HUDEP-2 (cell line): ENCODE measurements at regions not wholly inside any gene's neighbourhood (a gene's known extent, or its start where the extent isn't known, plus 50 kb on each side); places are given as distances from the start of the nearest gene placed in this dataset.
A peak's percentile ranks its signal among the peaks of the same experiment; 100 is the strongest.

ENCODE experiments used
- DNase-seq, 76 experiments: peaks; one replicate each; lab custom pipeline; 2025; ENCODE audit not compliant: unreplicated experiment in 76 of 76; lab: John Stamatoyannopoulos, UW

- DNase-seq, result no peak
These were observed 213.5 kb downstream of the TMEM114 start for GRCh38 chr16:8376858-8377257.

- DNase-seq, result no peak
These were observed 213.9 kb downstream of the TMEM114 start for GRCh38 chr16:8376430-8376829.

GRCh38 chr16:8375232-8375587, 215.1 kb downstream of the TMEM114 start:
- DNase-seq, result no peak

GRCh38 chr16:8374586-8375231, 215.6 kb downstream of the TMEM114 start:
- DNase-seq, result no peak

- no peak for DNase-seq
These were observed 216.5 kb downstream of the TMEM114 start for GRCh38 chr16:8373676-8374431.

- DNase-seq, result no peak
These were observed 218.2 kb downstream of the TMEM114 start for GRCh38 chr16:8372141-8372540.

GRCh38 chr16:8370374-8371270, 219.7 kb downstream of the TMEM114 start:
- DNase-seq, result no peak

GRCh38 chr16:8358937-8359336, 231.4 kb downstream of the TMEM114 start:
- DNase-seq, result no peak

GRCh38 chr16:8355675-8356074, 234.6 kb downstream of the TMEM114 start:
- no peak for DNase-seq

GRCh38 chr16:8346294-8346693, 244.0 kb downstream of the TMEM114 start:
- peak in 4 of 76 experiments; percentile 1 to 4 (median 2) for DNase-seq

- DNase-seq, result no peak
These were observed 248.0 kb downstream of the TMEM114 start for GRCh38 chr16:8342276-8342675.

GRCh38 chr16:8330761-8331160, 259.6 kb downstream of the TMEM114 start:
- DNase-seq, result no peak

GRCh38 chr16:8326232-8326631, 264.1 kb downstream of the TMEM114 start:
- no peak for DNase-seq

- no peak for DNase-seq
These were observed 267.2 kb downstream of the TMEM114 start for GRCh38 chr16:8323153-8323552.

- DNase-seq, result no peak
These were observed 270.2 kb downstream of the TMEM114 start for GRCh38 chr16:8320131-8320530.

- DNase-seq, result peak in 1 of 76 experiments; percentile 1
These were observed 279.5 kb downstream of the TMEM114 start for GRCh38 chr16:8310816-8311215.

GRCh38 chr16:8310323-8310722, 280.0 kb downstream of the TMEM114 start:
- DNase-seq, result no peak

GRCh38 chr16:8305201-8305600, 285.1 kb downstream of the TMEM114 start:
- no peak for DNase-seq

GRCh38 chr16:8299635-8300034, 290.7 kb downstream of the TMEM114 start:
- DNase-seq, result no peak

GRCh38 chr16:8295513-8296237, 294.6 kb downstream of the TMEM114 start:
- no peak for DNase-seq

- no peak for DNase-seq
These were observed 296.9 kb downstream of the TMEM114 start for GRCh38 chr16:8293413-8293812.
